ENCODE measurements at regions not wholly inside any gene's neighbourhood (a gene's known extent, or its start where the extent isn't known, plus 50 kb on each side); places are given as distances from the start of the nearest gene placed in this dataset.

- TF ChIP-seq POLR2AphosphoS5 (IDR thresholded peaks at IDR 0.05; ENCODE audit: low read depth, low read length) (no peak), POLR2A (IDR thresholded peaks at IDR 0.05; ENCODE audit: low read depth, low read length) (no peak), TAF1 (IDR thresholded peaks at IDR 0.05; ENCODE audit: borderline replicate concordance, low read depth, low read length) (no peak)
- FAIRE-seq = no peak
These were observed 357.7 kb downstream of the TTLL7 start for GRCh38 chr1:83641206-83641658.

GRCh38 chr1:83639785-83640184, 359.1 kb downstream of the TTLL7 start:
- DNase-seq (ENCODE audit: insufficient read length) = no peak
- FAIRE-seq = no peak
- TF ChIP-seq POLR2AphosphoS5 (IDR thresholded peaks at IDR 0.05; ENCODE audit: low read depth, low read length) = no peak
- no peak for TF ChIP-seq TAF1 (IDR thresholded peaks at IDR 0.05; ENCODE audit: borderline replicate concordance, low read depth, low read length)
- TF ChIP-seq POLR2A (IDR thresholded peaks at IDR 0.05; ENCODE audit: low read depth, low read length) = no peak

More at GRCh38 chr1:83641206-83641658, 357.7 kb downstream of the TTLL7 start:
- DNase-seq (ENCODE audit: insufficient read length) = no peak

- no peak for DNase-seq (ENCODE audit: insufficient read length)
- TF ChIP-seq POLR2A (IDR thresholded peaks at IDR 0.05; ENCODE audit: low read depth, low read length) = no peak
- no peak for FAIRE-seq
These were observed 361.3 kb downstream of the TTLL7 start for GRCh38 chr1:83637586-83637985.

- no peak for TF ChIP-seq POLR2A (IDR thresholded peaks at IDR 0.05; ENCODE audit: low read depth, low read length)
- TF ChIP-seq POLR2AphosphoS5 (IDR thresholded peaks at IDR 0.05; ENCODE audit: low read depth, low read length) = no peak
- TF ChIP-seq TAF1 (IDR thresholded peaks at IDR 0.05; ENCODE audit: borderline replicate concordance, low read depth, low read length) = no peak
- DNase-seq (ENCODE audit: insufficient read length) (no peak), FAIRE-seq (peak; percentile 14)
These were observed 361.9 kb downstream of the TTLL7 start for GRCh38 chr1:83637009-83637408.

GRCh38 chr1:83632906-83633305, 366.0 kb downstream of the TTLL7 start:
- TF ChIP-seq TAF1 (IDR thresholded peaks at IDR 0.05; ENCODE audit: borderline replicate concordance, low read depth, low read length) (no peak), POLR2A (IDR thresholded peaks at IDR 0.05; ENCODE audit: low read depth, low read length) (no peak), POLR2AphosphoS5 (IDR thresholded peaks at IDR 0.05; ENCODE audit: low read depth, low read length) (no peak)
- FAIRE-seq (no peak), DNase-seq (ENCODE audit: insufficient read length) (no peak)

GRCh38 chr1:83631851-83632250, 367.1 kb downstream of the TTLL7 start:
- DNase-seq (ENCODE audit: insufficient read length) (no peak), FAIRE-seq (no peak)
- TF ChIP-seq POLR2AphosphoS5 (IDR thresholded peaks at IDR 0.05; ENCODE audit: low read depth, low read length) (no peak), POLR2A (IDR thresholded peaks at IDR 0.05; ENCODE audit: low read depth, low read length) (no peak), TAF1 (IDR thresholded peaks at IDR 0.05; ENCODE audit: borderline replicate concordance, low read depth, low read length) (no peak)

- FAIRE-seq (no peak), DNase-seq (ENCODE audit: insufficient read length) (no peak)
- no peak for TF ChIP-seq POLR2AphosphoS5 (IDR thresholded peaks at IDR 0.05; ENCODE audit: low read depth, low read length)
- no peak for TF ChIP-seq POLR2A (IDR thresholded peaks at IDR 0.05; ENCODE audit: low read depth, low read length)
- no peak for TF ChIP-seq TAF1 (IDR thresholded peaks at IDR 0.05; ENCODE audit: borderline replicate concordance, low read depth, low read length)
These were observed 371.9 kb downstream of the TTLL7 start for GRCh38 chr1:83627045-83627444.

GRCh38 chr1:83626603-83627002, 372.3 kb downstream of the TTLL7 start:
- FAIRE-seq (peak; percentile 63), DNase-seq (ENCODE audit: insufficient read length) (no peak)
- TF ChIP-seq POLR2AphosphoS5 (IDR thresholded peaks at IDR 0.05; ENCODE audit: low read depth, low read length) (no peak), POLR2A (IDR thresholded peaks at IDR 0.05; ENCODE audit: low read depth, low read length) (no peak), TAF1 (IDR thresholded peaks at IDR 0.05; ENCODE audit: borderline replicate concordance, low read depth, low read length) (no peak)

GRCh38 chr1:83625646-83626045, 373.3 kb downstream of the TTLL7 start:
- FAIRE-seq (no peak), DNase-seq (ENCODE audit: insufficient read length) (no peak)
- TF ChIP-seq POLR2A (IDR thresholded peaks at IDR 0.05; ENCODE audit: low read depth, low read length) (no peak), TAF1 (IDR thresholded peaks at IDR 0.05; ENCODE audit: borderline replicate concordance, low read depth, low read length) (no peak), POLR2AphosphoS5 (IDR thresholded peaks at IDR 0.05; ENCODE audit: low read depth, low read length) (no peak)

GRCh38 chr1:83620016-83620415, 378.9 kb downstream of the TTLL7 start:
- FAIRE-seq (no peak), DNase-seq (ENCODE audit: insufficient read length) (no peak)
- TF ChIP-seq TAF1 (IDR thresholded peaks at IDR 0.05; ENCODE audit: borderline replicate concordance, low read depth, low read length) = no peak
- TF ChIP-seq POLR2A (IDR thresholded peaks at IDR 0.05; ENCODE audit: low read depth, low read length) = no peak
- no peak for TF ChIP-seq POLR2AphosphoS5 (IDR thresholded peaks at IDR 0.05; ENCODE audit: low read depth, low read length)

- no peak for TF ChIP-seq TAF1 (IDR thresholded peaks at IDR 0.05; ENCODE audit: borderline replicate concordance, low read depth, low read length)
- TF ChIP-seq POLR2A (IDR thresholded peaks at IDR 0.05; ENCODE audit: low read depth, low read length) = no peak
- TF ChIP-seq POLR2AphosphoS5 (IDR thresholded peaks at IDR 0.05; ENCODE audit: low read depth, low read length) = no peak
- DNase-seq (ENCODE audit: insufficient read length) = no peak
- FAIRE-seq = no peak
These were observed 379.6 kb downstream of the TTLL7 start for GRCh38 chr1:83619170-83619896.

- TF ChIP-seq POLR2A (IDR thresholded peaks at IDR 0.05; ENCODE audit: low read depth, low read length) (no peak), POLR2AphosphoS5 (IDR thresholded peaks at IDR 0.05; ENCODE audit: low read depth, low read length) (no peak), TAF1 (IDR thresholded peaks at IDR 0.05; ENCODE audit: borderline replicate concordance, low read depth, low read length) (no peak)
- FAIRE-seq = no peak
- no peak for DNase-seq (ENCODE audit: insufficient read length)
These were observed 381.0 kb downstream of the TTLL7 start for GRCh38 chr1:83617883-83618282.
